ENCODE measurements at regions not wholly inside any gene's neighbourhood (a gene's known extent, or its start where the extent isn't known, plus 50 kb on each side); places are given as distances from the start of the nearest gene placed in this dataset.

- H3K9me3 Mint-ChIP-seq: peaks cover 0 to 13% (median 0%) of the 10 kb centered on the region in 7 donors
- intact Hi-C loops (cut with micrococcal nuclease): no loop called here
- Histone ChIP-seq H3K4me3 (replicated peaks in 1 of 3; ENCODE audit: low read depth in 2 of 3, low read length in 3 of 3) (no peak overlapping the region), H3K27me3 (ENCODE audit: control insufficient read depth in 2 of 2, insufficient read depth in 2 of 2, low read length in 2 of 2) (no peaks in the 10 kb centered on the region), H4K20me1 (ENCODE audit: insufficient read depth, low read length) (no peaks in the 10 kb centered on the region), H2AFZ (ENCODE audit: insufficient read depth, low read depth, low read length, poor library complexity, severe bottlenecking) (no peak overlapping the region), H3K79me2 (ENCODE audit: insufficient read depth, low read length) (no peaks in the 10 kb centered on the region), H3K36me3 (replicated peaks in 1 of 2; ENCODE audit: control insufficient read depth in 1 of 2, insufficient read depth in 2 of 2, low read length in 2 of 2) (no peaks in the 10 kb centered on the region), H3K9me3 (replicated peaks in 1 of 2; ENCODE audit: control insufficient read depth in 1 of 2, insufficient read depth in 1 of 2, low read length in 2 of 2) (no peaks in the 10 kb centered on the region), H3K9ac (ENCODE audit: insufficient read depth, low read length, poor library complexity, severe bottlenecking) (no peak overlapping the region), H3K27ac (ENCODE audit: low read depth in 1 of 2, low read length in 2 of 2) (no peak overlapping the region), H3K4me1 (ENCODE audit: control insufficient read depth in 1 of 2, insufficient read depth in 2 of 2, low read length in 2 of 2) (no peaks in the 10 kb centered on the region), H3K4me2 (replicated peaks; ENCODE audit: extremely low read depth, low read length, poor library complexity, severe bottlenecking) (no peak overlapping the region)
- H3K27ac Mint-ChIP-seq: no peak overlapping the region
- TF ChIP-seq, protein P1, sequence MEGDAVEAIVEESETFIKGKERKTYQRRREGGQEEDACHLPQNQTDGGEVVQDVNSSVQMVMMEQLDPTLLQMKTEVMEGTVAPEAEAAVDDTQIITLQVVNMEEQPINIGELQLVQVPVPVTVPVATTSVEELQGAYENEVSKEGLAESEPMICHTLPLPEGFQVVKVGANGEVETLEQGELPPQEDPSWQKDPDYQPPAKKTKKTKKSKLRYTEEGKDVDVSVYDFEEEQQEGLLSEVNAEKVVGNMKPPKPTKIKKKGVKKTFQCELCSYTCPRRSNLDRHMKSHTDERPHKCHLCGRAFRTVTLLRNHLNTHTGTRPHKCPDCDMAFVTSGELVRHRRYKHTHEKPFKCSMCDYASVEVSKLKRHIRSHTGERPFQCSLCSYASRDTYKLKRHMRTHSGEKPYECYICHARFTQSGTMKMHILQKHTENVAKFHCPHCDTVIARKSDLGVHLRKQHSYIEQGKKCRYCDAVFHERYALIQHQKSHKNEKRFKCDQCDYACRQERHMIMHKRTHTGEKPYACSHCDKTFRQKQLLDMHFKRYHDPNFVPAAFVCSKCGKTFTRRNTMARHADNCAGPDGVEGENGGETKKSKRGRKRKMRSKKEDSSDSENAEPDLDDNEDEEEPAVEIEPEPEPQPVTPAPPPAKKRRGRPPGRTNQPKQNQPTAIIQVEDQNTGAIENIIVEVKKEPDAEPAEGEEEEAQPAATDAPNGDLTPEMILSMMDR (IDR thresholded peaks at IDR 0.05): no peak
- no peaks in the 10 kb centered on the region for H3K4me1 Mint-ChIP-seq
- peaks cover 0 to 3% (median 2%) of the 10 kb centered on the region in 3 donors for H3K27me3 Mint-ChIP-seq (ENCODE audit: low read depth in 3 of 3)
- DNase-seq: no peak
- H3K4me3 Mint-ChIP-seq: no peak overlapping the region
- WGBS (ENCODE audit: insufficient coverage): 71% methylated on average over 2 of the region's 11 CpGs
- no peaks in the 10 kb centered on the region for H3K36me3 Mint-ChIP-seq
Observed at GRCh38 chr10:29840516-29841276, 205.9 kb upstream of the SVIL start.

- Mint-ChIP-seq H3K4me1 (no peaks in the 10 kb centered on the region), H3K27me3 (ENCODE audit: low read depth in 3 of 3) (peaks cover 0 to 3% (median 0%) of the 10 kb centered on the region in 3 donors), H3K36me3 (no peaks in the 10 kb centered on the region), H3K4me3 (no peak overlapping the region), H3K9me3 (peaks cover 0 to 7% (median 0%) of the 10 kb centered on the region in 7 donors), H3K27ac (peak overlapping the region in 1 of 7 donors; percentile 54)
- intact Hi-C loops (cut with micrococcal nuclease): no loop called here
- H3K27ac ChIP-seq (ENCODE audit: low read depth in 1 of 2, low read length in 2 of 2): no peak overlapping the region
- no peaks in the 10 kb centered on the region for H4K20me1 ChIP-seq (ENCODE audit: insufficient read depth, low read length)
- TF ChIP-seq, protein P1 (IDR thresholded peaks at IDR 0.05): no peak
- H3K9ac ChIP-seq (ENCODE audit: insufficient read depth, low read length, poor library complexity, severe bottlenecking): no peak overlapping the region
- H2AFZ ChIP-seq (ENCODE audit: insufficient read depth, low read depth, low read length, poor library complexity, severe bottlenecking): no peak overlapping the region
- no peak overlapping the region for H3K4me2 ChIP-seq (replicated peaks; ENCODE audit: extremely low read depth, low read length, poor library complexity, severe bottlenecking)
- H3K36me3 ChIP-seq (replicated peaks in 1 of 2; ENCODE audit: control insufficient read depth in 1 of 2, insufficient read depth in 2 of 2, low read length in 2 of 2): no peaks in the 10 kb centered on the region
- H3K4me3 ChIP-seq (replicated peaks in 1 of 3; ENCODE audit: low read depth in 2 of 3, low read length in 3 of 3): no peak overlapping the region
- H3K79me2 ChIP-seq (ENCODE audit: insufficient read depth, low read length): no peaks in the 10 kb centered on the region
- WGBS (ENCODE audit: insufficient coverage): 96% methylated on average over 4 of the region's 9 CpGs
- H3K9me3 ChIP-seq (replicated peaks in 1 of 2; ENCODE audit: control insufficient read depth in 1 of 2, insufficient read depth in 1 of 2, low read length in 2 of 2): no peaks in the 10 kb centered on the region
- no peak for DNase-seq
- no peaks in the 10 kb centered on the region for H3K27me3 ChIP-seq (ENCODE audit: control insufficient read depth in 2 of 2, insufficient read depth in 2 of 2, low read length in 2 of 2)
- H3K4me1 ChIP-seq (ENCODE audit: control insufficient read depth in 1 of 2, insufficient read depth in 2 of 2, low read length in 2 of 2): no peaks in the 10 kb centered on the region
Observed at GRCh38 chr10:29839826-29840515, 205.2 kb upstream of the SVIL start.

Measured in CD14-positive monocyte (primary cell).